HFFc6 (cell line): ENCODE measurements at regions not wholly inside any gene's neighbourhood (a gene's known extent, or its start where the extent isn't known, plus 50 kb on each side); places are given as distances from the start of the nearest gene placed in this dataset.

ENCODE experiments used
- DNase-seq: peaks from one replicate; pipeline ENCODE4 v3.0.0-alpha.2; 2018
- H3K27ac Mint-ChIP-seq: 2 replicates; pipeline ENCODE4 v1.8.0; 2020; ENCODE audit warnings: mild to moderate bottlenecking, mixed read lengths
- H3K27me3 Mint-ChIP-seq: 2 replicates; pipeline ENCODE4 v1.8.0; 2021; ENCODE audit warnings: mild to moderate bottlenecking, moderate library complexity, mixed read lengths; ENCODE audit not compliant: insufficient read depth
- H3K36me3 Mint-ChIP-seq: 2 replicates; pipeline ENCODE4 v1.8.0; 2021; ENCODE audit warnings: low read depth, mixed read lengths
- H3K4me1 Mint-ChIP-seq: 2 replicates; pipeline ENCODE4 v1.8.0; 2020; ENCODE audit warnings: low read depth, mixed read lengths
- H3K4me3 Mint-ChIP-seq: 2 replicates; pipeline ENCODE4 v1.8.0; 2020; ENCODE audit warnings: mild to moderate bottlenecking, moderate library complexity, mixed read lengths
- H3K9me3 Mint-ChIP-seq: 2 replicates; pipeline ENCODE4 v1.8.0; 2020; ENCODE audit warnings: mild to moderate bottlenecking, mixed read lengths
- CTCF ChIP-seq: fragments of 200-600 bp; sonication (generic); IDR thresholded peaks from 2 replicates; pipeline ENCODE4 v1.5.0; 2021; ENCODE audit warnings: antibody characterized with exemption, mild to moderate bottlenecking

GRCh38 chr4:153988492-153989363 lies 199.8 kb upstream of the SFRP2 start:
- peak; percentile 20 for DNase-seq
- Mint-ChIP-seq H3K9me3 (peaks cover 39% of the 10 kb centered on the region), H3K27me3 (no peaks in the 10 kb centered on the region), H3K36me3 (no peaks in the 10 kb centered on the region), H3K27ac (no peak overlapping the region; the same call in 1 of the 2 replicates), H3K4me1 (no peaks in the 10 kb centered on the region; the same call in 1 of the 2 replicates), H3K4me3 (no peak overlapping the region)
- no peak for TF ChIP-seq CTCF

- H3K27me3 Mint-ChIP-seq, result peaks cover 2% of the 10 kb centered on the region; the same call in 1 of the 2 replicates
- TF ChIP-seq CTCF, result no peak
- H3K4me1 Mint-ChIP-seq, result no peaks in the 10 kb centered on the region; the same call in 1 of the 2 replicates
Observed at GRCh38 chr4:153987291-153987690, 198.4 kb upstream of the SFRP2 start.

GRCh38 chr4:153976954-153977353 lies 188.1 kb upstream of the SFRP2 start:
- H3K4me1 Mint-ChIP-seq, result no peaks in the 10 kb centered on the region
- no peak overlapping the region for H3K27ac Mint-ChIP-seq
- peaks cover 44% of the 10 kb centered on the region for H3K9me3 Mint-ChIP-seq
- TF ChIP-seq CTCF, result no peak
- no peak for DNase-seq
- peaks cover 6% of the 10 kb centered on the region; the same call in 1 of the 2 replicates for H3K27me3 Mint-ChIP-seq
- H3K4me3 Mint-ChIP-seq, result no peak overlapping the region
- peaks cover 5% of the 10 kb centered on the region; the same call in 1 of the 2 replicates for H3K36me3 Mint-ChIP-seq

More at GRCh38 chr4:153987291-153987690, 198.4 kb upstream of the SFRP2 start:
- no peak overlapping the region for H3K27ac Mint-ChIP-seq
- peaks cover 32% of the 10 kb centered on the region for H3K9me3 Mint-ChIP-seq
- H3K36me3 Mint-ChIP-seq, result no peaks in the 10 kb centered on the region
- DNase-seq, result peak; percentile 3
- H3K4me3 Mint-ChIP-seq, result no peak overlapping the region

GRCh38 chr4:153974452-153974851 lies 185.6 kb upstream of the SFRP2 start:
- DNase-seq, result no peak
- peaks cover 35% of the 10 kb centered on the region for H3K9me3 Mint-ChIP-seq
- TF ChIP-seq CTCF, result no peak
- no peak overlapping the region for H3K27ac Mint-ChIP-seq
- no peak overlapping the region for H3K4me3 Mint-ChIP-seq
- H3K27me3 Mint-ChIP-seq, result no peaks in the 10 kb centered on the region; the same call in 1 of the 2 replicates
- peaks cover 5% of the 10 kb centered on the region; the same call in 1 of the 2 replicates for H3K36me3 Mint-ChIP-seq
- no peaks in the 10 kb centered on the region for H3K4me1 Mint-ChIP-seq

- H3K27me3 Mint-ChIP-seq, result no peaks in the 10 kb centered on the region; the same call in 1 of the 2 replicates
- TF ChIP-seq CTCF, result no peak
- no peaks in the 10 kb centered on the region for H3K4me1 Mint-ChIP-seq
- H3K27ac Mint-ChIP-seq, result no peak overlapping the region
- peaks cover 35% of the 10 kb centered on the region for H3K9me3 Mint-ChIP-seq
- no peak overlapping the region for H3K4me3 Mint-ChIP-seq
- DNase-seq, result no peak
- H3K36me3 Mint-ChIP-seq, result peaks cover 5% of the 10 kb centered on the region; the same call in 1 of the 2 replicates
Observed at GRCh38 chr4:153973942-153974341, 185.1 kb upstream of the SFRP2 start.
